ENCODE measurements at regions not wholly inside any gene's neighbourhood (a gene's known extent, or its start where the extent isn't known, plus 50 kb on each side); places are given as distances from the start of the nearest gene placed in this dataset.

GRCh38 chr7:19401461-19401860 lies 256.2 kb upstream of the FERD3L start:
- no peak overlapping the region for H3K4me3 Mint-ChIP-seq
- H3K27me3 ChIP-seq (ENCODE audit: control insufficient read depth in 2 of 2, insufficient read depth in 2 of 2, low read length in 2 of 2): no peaks in the 10 kb centered on the region

GRCh38 chr7:19400758-19401254 lies 255.6 kb upstream of the FERD3L start:
- Mint-ChIP-seq H3K4me1 (peaks cover 21% of the 10 kb centered on the region), H3K4me3 (no peak overlapping the region)
- TF ChIP-seq CTCF (IDR thresholded peaks at IDR 0.05): no peak

More at GRCh38 chr7:19401461-19401860, 256.2 kb upstream of the FERD3L start:
- TF ChIP-seq CTCF (IDR thresholded peaks at IDR 0.05): no peak
- DNase-seq: no peak
- peaks cover 21% of the 10 kb centered on the region for H3K4me1 Mint-ChIP-seq
- peaks cover 0 to 1% (median 0%) of the 10 kb centered on the region in 3 donors for H3K27me3 Mint-ChIP-seq (ENCODE audit: low read depth in 3 of 3)
- H3K27ac Mint-ChIP-seq: no peak overlapping the region
- no peaks in the 10 kb centered on the region for H3K79me2 ChIP-seq (ENCODE audit: insufficient read depth, low read length)
- H4K20me1 ChIP-seq (ENCODE audit: insufficient read depth, low read length): no peaks in the 10 kb centered on the region
- WGBS (ENCODE audit: insufficient coverage): no CpG with 5 or more reads among the region's 2 CpGs
- H3K9me3 Mint-ChIP-seq: peaks cover 0 to 3% (median 0%) of the 10 kb centered on the region in 7 donors
- no peaks in the 10 kb centered on the region for H3K9me3 ChIP-seq (replicated peaks in 1 of 2; ENCODE audit: control insufficient read depth in 1 of 2, insufficient read depth in 1 of 2, low read length in 2 of 2)
- no peak overlapping the region for H2AFZ ChIP-seq (ENCODE audit: insufficient read depth, low read depth, low read length, poor library complexity, severe bottlenecking)
- intact Hi-C loops (cut with micrococcal nuclease): no loop called here
- H3K36me3 Mint-ChIP-seq: no peaks in the 10 kb centered on the region
- H3K27ac ChIP-seq (ENCODE audit: low read depth in 1 of 2, low read length in 2 of 2): no peak overlapping the region
- H3K4me3 ChIP-seq (replicated peaks in 1 of 3; ENCODE audit: low read depth in 2 of 3, low read length in 3 of 3): no peak overlapping the region
- peaks cover 9 to 15% of the 10 kb centered on the region in 2 donors for H3K4me1 ChIP-seq (ENCODE audit: control insufficient read depth in 1 of 2, insufficient read depth in 2 of 2, low read length in 2 of 2)
- H3K36me3 ChIP-seq (replicated peaks in 1 of 2; ENCODE audit: control insufficient read depth in 1 of 2, insufficient read depth in 2 of 2, low read length in 2 of 2): no peaks in the 10 kb centered on the region
- H3K9ac ChIP-seq (ENCODE audit: insufficient read depth, low read length, poor library complexity, severe bottlenecking): no peak overlapping the region
- H3K4me2 ChIP-seq (replicated peaks; ENCODE audit: extremely low read depth, low read length, poor library complexity, severe bottlenecking): no peak overlapping the region

More at GRCh38 chr7:19400758-19401254, 255.6 kb upstream of the FERD3L start:
- Histone ChIP-seq H3K4me1 (ENCODE audit: control insufficient read depth in 1 of 2, insufficient read depth in 2 of 2, low read length in 2 of 2) (peaks cover 9 to 15% of the 10 kb centered on the region in 2 donors), H3K36me3 (replicated peaks in 1 of 2; ENCODE audit: control insufficient read depth in 1 of 2, insufficient read depth in 2 of 2, low read length in 2 of 2) (no peaks in the 10 kb centered on the region), H3K27me3 (ENCODE audit: control insufficient read depth in 2 of 2, insufficient read depth in 2 of 2, low read length in 2 of 2) (no peaks in the 10 kb centered on the region), H4K20me1 (ENCODE audit: insufficient read depth, low read length) (no peaks in the 10 kb centered on the region), H3K9ac (ENCODE audit: insufficient read depth, low read length, poor library complexity, severe bottlenecking) (no peak overlapping the region), H3K27ac (ENCODE audit: low read depth in 1 of 2, low read length in 2 of 2) (no peak overlapping the region), H3K79me2 (ENCODE audit: insufficient read depth, low read length) (no peaks in the 10 kb centered on the region), H3K4me2 (replicated peaks; ENCODE audit: extremely low read depth, low read length, poor library complexity, severe bottlenecking) (no peak overlapping the region), H2AFZ (ENCODE audit: insufficient read depth, low read depth, low read length, poor library complexity, severe bottlenecking) (no peak overlapping the region), H3K9me3 (replicated peaks in 1 of 2; ENCODE audit: control insufficient read depth in 1 of 2, insufficient read depth in 1 of 2, low read length in 2 of 2) (no peaks in the 10 kb centered on the region), H3K4me3 (replicated peaks in 1 of 3; ENCODE audit: low read depth in 2 of 3, low read length in 3 of 3) (no peak overlapping the region)
- peaks cover 0 to 3% (median 0%) of the 10 kb centered on the region in 7 donors for H3K9me3 Mint-ChIP-seq
- no peaks in the 10 kb centered on the region for H3K36me3 Mint-ChIP-seq
- no peak overlapping the region for H3K27ac Mint-ChIP-seq
- WGBS (ENCODE audit: insufficient coverage): 100% methylated on average over 1 of the region's 4 CpGs
- H3K27me3 Mint-ChIP-seq (ENCODE audit: low read depth in 3 of 3): peaks cover 0 to 1% (median 0%) of the 10 kb centered on the region in 3 donors
- DNase-seq: no peak
- intact Hi-C loops (cut with micrococcal nuclease): no loop called here

Measured in CD14-positive monocyte (primary cell).